ENCODE measurements at regions not wholly inside any gene's neighbourhood (a gene's known extent, or its start where the extent isn't known, plus 50 kb on each side); places are given as distances from the start of the nearest gene placed in this dataset.

- peaks cover 0 to 13% (median 0%) of the 10 kb centered on the region in 4 donors for H3K4me1 ChIP-seq
- H3K27me3 ChIP-seq: no peaks in the 10 kb centered on the region
- DNase-seq (no peak), ATAC-seq (ENCODE audit: low FRiP score in 2 of 2) (no peak)
- no peaks in the 10 kb centered on the region for H3K36me3 ChIP-seq
- TF ChIP-seq EP300 (IDR thresholded peaks at IDR 0.05) (no peak), POLR2A (IDR thresholded peaks at IDR 0.05) (no peak), CTCF (IDR thresholded peaks at IDR 0.05) (no peak), POLR2AphosphoS5 (IDR thresholded peaks at IDR 0.05) (peak in 1 of 2 donors; percentile 18)
- H3K27ac ChIP-seq: no peak overlapping the region
- no peak overlapping the region for H3K4me3 ChIP-seq
- no peaks in the 10 kb centered on the region for H3K9me3 ChIP-seq
- WGBS, 2 donors: 51 to 55% methylated on average over 6 of the region's 6 CpGs
Observed at GRCh38 chr9:79940919-79941318, 369.2 kb downstream of the TLE4 start.

- WGBS, 2 donors: 43 to 49% methylated on average over 5 of the region's 5 CpGs
- no peak for ATAC-seq (ENCODE audit: low FRiP score in 2 of 2)
- no peaks in the 10 kb centered on the region for H3K36me3 ChIP-seq
- no peak overlapping the region for H3K4me3 ChIP-seq
- TF ChIP-seq EP300 (IDR thresholded peaks at IDR 0.05) (no peak), CTCF (IDR thresholded peaks at IDR 0.05) (no peak), POLR2AphosphoS5 (IDR thresholded peaks at IDR 0.05) (no peak), POLR2A (IDR thresholded peaks at IDR 0.05) (no peak)
- no peaks in the 10 kb centered on the region for H3K27me3 ChIP-seq
- no peaks in the 10 kb centered on the region for H3K9me3 ChIP-seq
- peaks cover 0 to 13% (median 0%) of the 10 kb centered on the region in 4 donors for H3K4me1 ChIP-seq
- H3K27ac ChIP-seq: no peak overlapping the region
- no peak for DNase-seq
Observed at GRCh38 chr9:79939819-79940218, 368.1 kb downstream of the TLE4 start.

- no peak for DNase-seq
- ATAC-seq (ENCODE audit: low FRiP score in 2 of 2): no peak
- 89 to 96% methylated on average over 4 of the region's 4 CpGs for WGBS, 2 donors
- H3K27me3 ChIP-seq: no peaks in the 10 kb centered on the region
- no peak overlapping the region for H3K4me3 ChIP-seq
- no peak overlapping the region for H3K27ac ChIP-seq
- peaks cover 0 to 13% (median 0%) of the 10 kb centered on the region in 4 donors for H3K4me1 ChIP-seq
- no peaks in the 10 kb centered on the region for H3K9me3 ChIP-seq
- H3K36me3 ChIP-seq: no peaks in the 10 kb centered on the region
- TF ChIP-seq POLR2A (IDR thresholded peaks at IDR 0.05) (no peak), CTCF (IDR thresholded peaks at IDR 0.05) (no peak), POLR2AphosphoS5 (IDR thresholded peaks at IDR 0.05) (no peak), EP300 (IDR thresholded peaks at IDR 0.05) (no peak)
Observed at GRCh38 chr9:79936336-79936735, 364.6 kb downstream of the TLE4 start.

DNA sequence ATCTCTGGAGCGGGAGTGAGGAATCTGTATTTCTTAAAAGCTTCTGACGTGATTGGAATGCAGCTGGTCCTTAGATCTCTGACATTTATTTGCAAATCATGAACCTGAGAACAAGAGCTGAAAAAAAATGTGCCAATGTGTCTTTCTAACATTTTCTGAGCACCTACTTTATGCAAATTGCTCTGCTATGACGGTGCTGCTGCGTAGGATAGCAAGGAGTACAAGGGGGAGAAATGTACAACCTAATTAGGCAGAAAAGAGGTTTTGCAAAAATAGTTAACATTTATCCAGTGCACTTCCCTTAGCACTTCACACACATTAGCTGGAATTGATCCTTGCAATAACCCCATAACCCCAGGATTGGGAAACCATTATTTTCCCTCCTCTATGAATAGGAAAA is 357.5 kb downstream of the TLE4 start:
- H3K27me3 ChIP-seq: no peaks in the 10 kb centered on the region
- no peak for ATAC-seq (ENCODE audit: low FRiP score in 2 of 2)
- DNase-seq: no peak
- no peaks in the 10 kb centered on the region for H3K4me1 ChIP-seq
- H3K36me3 ChIP-seq: no peaks in the 10 kb centered on the region
- WGBS, 2 donors: 92 to 95% methylated on average over 4 of the region's 4 CpGs
- TF ChIP-seq EP300 (IDR thresholded peaks at IDR 0.05) (no peak), CTCF (IDR thresholded peaks at IDR 0.05) (no peak), POLR2A (IDR thresholded peaks at IDR 0.05) (no peak), POLR2AphosphoS5 (IDR thresholded peaks at IDR 0.05) (no peak)
- H3K27ac ChIP-seq: no peak overlapping the region
- no peak overlapping the region for H3K4me3 ChIP-seq
- H3K9me3 ChIP-seq: no peaks in the 10 kb centered on the region

GRCh38 chr9:79928661-79929223 is 357.0 kb downstream of the TLE4 start:
- 89 to 99% methylated on average over 4 of the region's 4 CpGs for WGBS, 2 donors
- ATAC-seq (ENCODE audit: low FRiP score in 2 of 2) (no peak), DNase-seq (no peak)
- Histone ChIP-seq H3K36me3 (no peaks in the 10 kb centered on the region), H3K4me1 (no peaks in the 10 kb centered on the region), H3K27me3 (no peaks in the 10 kb centered on the region), H3K27ac (no peak overlapping the region), H3K4me3 (no peak overlapping the region), H3K9me3 (no peaks in the 10 kb centered on the region)
- no peak for TF ChIP-seq EP300 (IDR thresholded peaks at IDR 0.05)
- TF ChIP-seq CTCF (IDR thresholded peaks at IDR 0.05): no peak
- no peak for TF ChIP-seq POLR2A (IDR thresholded peaks at IDR 0.05)
- no peak for TF ChIP-seq POLR2AphosphoS5 (IDR thresholded peaks at IDR 0.05)

Measured in upper lobe of left lung (tissue), 6 donors.